ENCODE measurements at regions not wholly inside any gene's neighbourhood (a gene's known extent, or its start where the extent isn't known, plus 50 kb on each side); places are given as distances from the start of the nearest gene placed in this dataset.

DNA sequence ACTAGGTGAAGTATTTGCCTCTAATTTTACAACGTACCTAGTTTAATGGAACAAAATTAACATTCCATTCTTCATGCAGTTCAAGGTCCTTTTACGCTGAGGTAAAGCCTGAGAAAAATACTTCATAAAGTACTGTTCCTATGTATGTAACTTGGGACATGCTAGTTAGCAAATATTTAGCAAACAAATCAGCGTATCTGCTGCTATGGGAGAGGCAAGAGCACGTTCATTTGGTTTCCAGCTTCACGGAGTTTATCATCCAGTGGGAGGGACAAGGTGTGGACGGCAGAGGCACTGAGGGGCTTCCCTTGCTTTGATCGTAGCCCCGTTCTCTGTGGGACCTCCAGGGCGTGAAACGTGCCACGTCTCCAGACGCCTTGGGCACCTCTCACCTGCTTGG lies 248.8 kb downstream of the IRS2 start:
- H2BK15ac ChIP-seq (ENCODE audit: low read depth, low read length): no peak overlapping the region
- no peak overlapping the region for H4K8ac ChIP-seq (replicated peaks; ENCODE audit: insufficient read length, low read depth, low read length)
- no peak overlapping the region for H3K23ac ChIP-seq (ENCODE audit: insufficient read length, low read depth, low read length)
- no peaks in the 10 kb centered on the region for H3K27me3 ChIP-seq (ENCODE audit: insufficient read depth, low read length)
- H2BK20ac ChIP-seq (ENCODE audit: low read depth, low read length, poor library complexity, severe bottlenecking): no peak overlapping the region
- no peaks in the 10 kb centered on the region for H3K79me1 ChIP-seq (ENCODE audit: insufficient read depth, low read depth, low read length, poor library complexity, severe bottlenecking)
- Mint-ChIP-seq H3K9me3 (peaks cover 0 to 2% of the 10 kb centered on the region in 2 experiments; a peak in 1 of 5 replicates), H3K4me1 (no peaks in the 10 kb centered on the region), H3K27ac (no peak overlapping the region), H3K4me3 (no peak overlapping the region), H3K36me3 (ENCODE audit: insufficient read depth in 1 of 3, low read depth in 3 of 3) (0 out of 7 replicates have a peak, but pooled peaks cover 0 to 1% (median 0%) of the 10 kb centered on the region in 3 experiments), H3K27me3 (ENCODE audit: low read depth) (no peaks in the 10 kb centered on the region)
- H4K91ac ChIP-seq (ENCODE audit: insufficient read length, low read depth, low read length): no peak overlapping the region
- H3K4ac ChIP-seq (ENCODE audit: low read depth, low read length): no peak overlapping the region
- H2BK5ac ChIP-seq (ENCODE audit: insufficient read length, low read length): no peak overlapping the region
- H2BK12ac ChIP-seq (ENCODE audit: insufficient read length, low read depth, low read length): no peak overlapping the region
- H3K27ac ChIP-seq (ENCODE audit: insufficient read length, low read depth, low read length): no peak overlapping the region
- TF ChIP-seq, protein P1, sequence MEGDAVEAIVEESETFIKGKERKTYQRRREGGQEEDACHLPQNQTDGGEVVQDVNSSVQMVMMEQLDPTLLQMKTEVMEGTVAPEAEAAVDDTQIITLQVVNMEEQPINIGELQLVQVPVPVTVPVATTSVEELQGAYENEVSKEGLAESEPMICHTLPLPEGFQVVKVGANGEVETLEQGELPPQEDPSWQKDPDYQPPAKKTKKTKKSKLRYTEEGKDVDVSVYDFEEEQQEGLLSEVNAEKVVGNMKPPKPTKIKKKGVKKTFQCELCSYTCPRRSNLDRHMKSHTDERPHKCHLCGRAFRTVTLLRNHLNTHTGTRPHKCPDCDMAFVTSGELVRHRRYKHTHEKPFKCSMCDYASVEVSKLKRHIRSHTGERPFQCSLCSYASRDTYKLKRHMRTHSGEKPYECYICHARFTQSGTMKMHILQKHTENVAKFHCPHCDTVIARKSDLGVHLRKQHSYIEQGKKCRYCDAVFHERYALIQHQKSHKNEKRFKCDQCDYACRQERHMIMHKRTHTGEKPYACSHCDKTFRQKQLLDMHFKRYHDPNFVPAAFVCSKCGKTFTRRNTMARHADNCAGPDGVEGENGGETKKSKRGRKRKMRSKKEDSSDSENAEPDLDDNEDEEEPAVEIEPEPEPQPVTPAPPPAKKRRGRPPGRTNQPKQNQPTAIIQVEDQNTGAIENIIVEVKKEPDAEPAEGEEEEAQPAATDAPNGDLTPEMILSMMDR (conservative IDR thresholded peaks at IDR 0.05): no peak
- no peak overlapping the region for H3K14ac ChIP-seq (ENCODE audit: insufficient read depth, low read length)
- no peak overlapping the region for H4K5ac ChIP-seq (ENCODE audit: insufficient read length, low read depth, low read length)
- no peak overlapping the region for H2BK120ac ChIP-seq (ENCODE audit: low read depth, low read length, poor library complexity, severe bottlenecking)
- no peaks in the 10 kb centered on the region for H3K9me3 ChIP-seq (ENCODE audit: control insufficient read depth, low read depth, low read length)
- H3K18ac ChIP-seq (ENCODE audit: insufficient read length, low read depth, low read length): no peak overlapping the region
- H3K9ac ChIP-seq (ENCODE audit: extremely low read depth, insufficient read length, low read length): no peak overlapping the region
- no peaks in the 10 kb centered on the region for H3K79me2 ChIP-seq (ENCODE audit: insufficient read depth, low read length)
- H2AK5ac ChIP-seq (ENCODE audit: insufficient read length, low read length): no peak overlapping the region
- H3T11ph ChIP-seq (ENCODE audit: low read length): no peak overlapping the region
- H3K56ac ChIP-seq (ENCODE audit: insufficient read length, low read depth, low read length): no peak overlapping the region
- WGBS (ENCODE audit: extremely low coverage, insufficient read length, low lambda C conversion rate): no CpG with 5 or more reads among the region's 12 CpGs
- no peak overlapping the region for H2AFZ ChIP-seq (ENCODE audit: low read length)
- H3K4me1 ChIP-seq (ENCODE audit: insufficient read depth, low read length): no peaks in the 10 kb centered on the region
- no peaks in the 10 kb centered on the region for H3K23me2 ChIP-seq (ENCODE audit: insufficient read length, low read depth, low read length, poor library complexity, severe bottlenecking)
- H4K20me1 ChIP-seq (ENCODE audit: control insufficient read depth, insufficient read depth, insufficient read length): no peaks in the 10 kb centered on the region
- DNase-seq: no peak
- no peak overlapping the region for H3K4me2 ChIP-seq (ENCODE audit: insufficient read depth, insufficient read length, low read length)

All from H9 (cell line).